ENCODE measurements at regions not wholly inside any gene's neighbourhood (a gene's known extent, or its start where the extent isn't known, plus 50 kb on each side); places are given as distances from the start of the nearest gene placed in this dataset.

GRCh38 chr2:129859175-129859574, 120.3 kb upstream of the RAB6C start:
- CTCF ChIA-PET, result no interaction called here
- 96% methylated on average over 8 of the region's 9 CpGs for WGBS (ENCODE audit: insufficient coverage)
- Histone ChIP-seq H3K9me3 (ENCODE audit: control extremely low read depth in 1 of 5, control insufficient read depth in 4 of 5, insufficient read depth in 2 of 5, low read depth in 1 of 5, low read length in 4 of 5) (peaks cover 0 to 7% (median 0%) of the 10 kb centered on the region in 5 experiments), H3K4me1 (ENCODE audit: control extremely low read depth in 1 of 4, control insufficient read depth in 4 of 4, insufficient read depth in 4 of 4, low read length in 3 of 4) (no peaks in the 10 kb centered on the region), H3K27ac (ENCODE audit: insufficient read depth in 1 of 2, low read depth in 1 of 2, low read length in 2 of 2, poor library complexity in 1 of 2, severe bottlenecking in 2 of 2) (no peak overlapping the region), H3K27me3 (replicated peaks in 2 of 5; ENCODE audit: control insufficient read depth in 4 of 5, insufficient read depth in 5 of 5, low read length in 4 of 5) (peaks cover 0 to 2% (median 0%) of the 10 kb centered on the region in 5 experiments), H3K36me3 (ENCODE audit: control insufficient read depth in 4 of 4, insufficient read depth in 4 of 4, low read length in 3 of 4) (no peaks in the 10 kb centered on the region), H3K4me3 (ENCODE audit: control insufficient read depth in 1 of 7, extremely low read depth in 1 of 7, insufficient read depth in 4 of 7, low read depth in 2 of 7, low read length in 6 of 7) (no peak overlapping the region)
- POLR2A ChIA-PET, result no interaction called here
- DNase-seq, result no peak

- Histone ChIP-seq H3K9me3 (ENCODE audit: control extremely low read depth in 1 of 5, control insufficient read depth in 4 of 5, insufficient read depth in 2 of 5, low read depth in 1 of 5, low read length in 4 of 5) (peaks cover 0 to 7% (median 0%) of the 10 kb centered on the region in 5 experiments), H3K27ac (ENCODE audit: insufficient read depth in 1 of 2, low read depth in 1 of 2, low read length in 2 of 2, poor library complexity in 1 of 2, severe bottlenecking in 2 of 2) (no peak overlapping the region), H3K36me3 (ENCODE audit: control insufficient read depth in 4 of 4, insufficient read depth in 4 of 4, low read length in 3 of 4) (no peaks in the 10 kb centered on the region), H3K4me1 (ENCODE audit: control extremely low read depth in 1 of 4, control insufficient read depth in 4 of 4, insufficient read depth in 4 of 4, low read length in 3 of 4) (no peaks in the 10 kb centered on the region), H3K4me3 (ENCODE audit: control insufficient read depth in 1 of 7, extremely low read depth in 1 of 7, insufficient read depth in 4 of 7, low read depth in 2 of 7, low read length in 6 of 7) (no peak overlapping the region), H3K27me3 (replicated peaks in 2 of 5; ENCODE audit: control insufficient read depth in 4 of 5, insufficient read depth in 5 of 5, low read length in 4 of 5) (peaks cover 0 to 2% (median 0%) of the 10 kb centered on the region in 5 experiments)
- DNase-seq, result no peak
- ChIA-PET POLR2A (no interaction called here), CTCF (interaction anchor here (1.3 kb wide), 1 partner anchor 11 kb away, joined by 4 read pairs; no protein-coding TSS in a partner anchor)
These were observed 119.4 kb upstream of the RAB6C start for GRCh38 chr2:129860088-129860487.

DNA sequence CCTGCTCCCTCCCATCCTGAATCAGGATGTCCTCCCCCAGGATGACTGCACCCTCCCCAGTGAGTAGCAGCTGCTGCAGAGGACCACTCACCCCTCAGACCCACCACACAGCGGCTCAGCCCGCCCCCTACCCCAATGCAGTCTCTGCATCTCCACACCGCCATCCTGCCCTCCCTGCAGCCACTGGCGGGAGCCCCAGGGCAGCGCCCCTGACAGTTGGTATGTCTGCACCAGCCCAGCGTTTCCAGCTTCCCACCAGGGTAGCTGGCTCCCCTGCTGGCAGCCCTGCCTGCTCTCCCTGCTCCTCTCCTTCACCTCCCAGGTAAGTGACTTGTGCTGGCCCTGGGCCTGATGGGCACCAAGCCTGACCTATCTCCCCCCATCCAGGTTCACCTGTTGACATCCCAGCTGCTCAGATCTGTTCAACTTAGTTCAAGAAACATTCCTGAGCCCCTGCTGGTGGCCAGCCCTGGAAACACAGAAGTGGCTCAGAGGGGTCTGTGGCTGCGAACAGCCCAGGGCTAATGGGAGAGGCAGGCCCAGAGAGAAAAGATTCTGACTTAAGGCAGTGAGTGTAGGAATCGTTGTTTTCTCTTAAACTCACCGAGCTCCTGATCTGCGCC, 117.7 kb upstream of the RAB6C start:
- no peak for DNase-seq
- peaks cover 0 to under 1% (median 0%) of the 10 kb centered on the region in 5 experiments for H3K9me3 ChIP-seq (ENCODE audit: control extremely low read depth in 1 of 5, control insufficient read depth in 4 of 5, insufficient read depth in 2 of 5, low read depth in 1 of 5, low read length in 4 of 5)
- no peaks in the 10 kb centered on the region for H3K4me1 ChIP-seq (ENCODE audit: control extremely low read depth in 1 of 4, control insufficient read depth in 4 of 4, insufficient read depth in 4 of 4, low read length in 3 of 4)
- H3K27me3 ChIP-seq (replicated peaks in 2 of 5; ENCODE audit: control insufficient read depth in 4 of 5, insufficient read depth in 5 of 5, low read length in 4 of 5), result peaks cover 0 to 2% (median 0%) of the 10 kb centered on the region in 5 experiments
- 96% methylated on average over 4 of the region's 10 CpGs for WGBS (ENCODE audit: insufficient coverage)
- no peak overlapping the region for H3K4me3 ChIP-seq (ENCODE audit: control insufficient read depth in 1 of 7, extremely low read depth in 1 of 7, insufficient read depth in 4 of 7, low read depth in 2 of 7, low read length in 6 of 7)
- CTCF ChIA-PET, result interaction anchor here (0.7 kb wide), 1 partner anchor 62 kb away, joined by 3 read pairs; no protein-coding TSS in a partner anchor
- no peak overlapping the region for H3K27ac ChIP-seq (ENCODE audit: insufficient read depth in 1 of 2, low read depth in 1 of 2, low read length in 2 of 2, poor library complexity in 1 of 2, severe bottlenecking in 2 of 2)
- H3K36me3 ChIP-seq (ENCODE audit: control insufficient read depth in 4 of 4, insufficient read depth in 4 of 4, low read length in 3 of 4), result no peaks in the 10 kb centered on the region
- POLR2A ChIA-PET, result no interaction called here

- no peak for DNase-seq
- ChIA-PET POLR2A (no interaction called here), CTCF (no interaction called here)
- Histone ChIP-seq H3K9me3 (ENCODE audit: control extremely low read depth in 1 of 5, control insufficient read depth in 4 of 5, insufficient read depth in 2 of 5, low read depth in 1 of 5, low read length in 4 of 5) (no peaks in the 10 kb centered on the region), H3K27me3 (replicated peaks in 2 of 5; ENCODE audit: control insufficient read depth in 4 of 5, insufficient read depth in 5 of 5, low read length in 4 of 5) (peaks cover 0 to 2% (median 0%) of the 10 kb centered on the region in 5 experiments), H3K4me1 (ENCODE audit: control extremely low read depth in 1 of 4, control insufficient read depth in 4 of 4, insufficient read depth in 4 of 4, low read length in 3 of 4) (no peaks in the 10 kb centered on the region), H3K4me3 (ENCODE audit: control insufficient read depth in 1 of 7, extremely low read depth in 1 of 7, insufficient read depth in 4 of 7, low read depth in 2 of 7, low read length in 6 of 7) (no peak overlapping the region), H3K27ac (ENCODE audit: insufficient read depth in 1 of 2, low read depth in 1 of 2, low read length in 2 of 2, poor library complexity in 1 of 2, severe bottlenecking in 2 of 2) (no peak overlapping the region), H3K36me3 (ENCODE audit: control insufficient read depth in 4 of 4, insufficient read depth in 4 of 4, low read length in 3 of 4) (no peaks in the 10 kb centered on the region)
- 100% methylated on average over 6 of the region's 8 CpGs for WGBS (ENCODE audit: insufficient coverage)
These were observed 116.8 kb upstream of the RAB6C start for GRCh38 chr2:129862668-129863067.

GRCh38 chr2:129863350-129863749, 116.1 kb upstream of the RAB6C start:
- Histone ChIP-seq H3K27me3 (replicated peaks in 2 of 5; ENCODE audit: control insufficient read depth in 4 of 5, insufficient read depth in 5 of 5, low read length in 4 of 5) (peaks cover 0 to 2% (median 0%) of the 10 kb centered on the region in 5 experiments), H3K27ac (ENCODE audit: insufficient read depth in 1 of 2, low read depth in 1 of 2, low read length in 2 of 2, poor library complexity in 1 of 2, severe bottlenecking in 2 of 2) (no peak overlapping the region), H3K9me3 (ENCODE audit: control extremely low read depth in 1 of 5, control insufficient read depth in 4 of 5, insufficient read depth in 2 of 5, low read depth in 1 of 5, low read length in 4 of 5) (no peaks in the 10 kb centered on the region), H3K4me3 (ENCODE audit: control insufficient read depth in 1 of 7, extremely low read depth in 1 of 7, insufficient read depth in 4 of 7, low read depth in 2 of 7, low read length in 6 of 7) (no peak overlapping the region), H3K4me1 (ENCODE audit: control extremely low read depth in 1 of 4, control insufficient read depth in 4 of 4, insufficient read depth in 4 of 4, low read length in 3 of 4) (no peaks in the 10 kb centered on the region), H3K36me3 (ENCODE audit: control insufficient read depth in 4 of 4, insufficient read depth in 4 of 4, low read length in 3 of 4) (no peaks in the 10 kb centered on the region)
- no peak for DNase-seq
- ChIA-PET CTCF (no interaction called here), POLR2A (no interaction called here)
- 94% methylated on average over 2 of the region's 3 CpGs for WGBS (ENCODE audit: insufficient coverage)

DNA sequence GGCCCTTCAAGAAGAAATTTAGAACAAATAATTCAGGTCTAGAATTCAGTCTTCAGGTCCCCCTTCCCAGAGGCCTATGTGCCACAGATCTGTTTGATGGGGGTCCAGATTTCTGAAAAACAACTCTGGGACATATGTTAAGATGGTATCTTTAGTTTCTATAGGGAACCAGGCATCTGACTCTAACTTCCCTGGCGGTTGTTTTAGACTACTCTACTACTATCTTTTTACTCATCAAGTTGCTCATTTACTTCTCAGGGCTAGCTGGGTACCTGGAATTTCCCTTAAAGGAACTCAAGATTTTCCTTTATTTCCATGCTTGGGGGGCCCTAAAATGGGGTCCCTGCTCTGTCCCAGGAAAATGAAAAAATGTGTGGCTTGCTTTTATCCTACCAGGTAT, 114.7 kb upstream of the RAB6C start:
- 100% methylated on average over 1 of the region's 1 CpG for WGBS (ENCODE audit: insufficient coverage)
- Histone ChIP-seq H3K36me3 (ENCODE audit: control insufficient read depth in 4 of 4, insufficient read depth in 4 of 4, low read length in 3 of 4) (no peaks in the 10 kb centered on the region), H3K4me1 (ENCODE audit: control extremely low read depth in 1 of 4, control insufficient read depth in 4 of 4, insufficient read depth in 4 of 4, low read length in 3 of 4) (no peaks in the 10 kb centered on the region), H3K27ac (ENCODE audit: insufficient read depth in 1 of 2, low read depth in 1 of 2, low read length in 2 of 2, poor library complexity in 1 of 2, severe bottlenecking in 2 of 2) (no peak overlapping the region), H3K27me3 (replicated peaks in 2 of 5; ENCODE audit: control insufficient read depth in 4 of 5, insufficient read depth in 5 of 5, low read length in 4 of 5) (peaks cover 0 to 2% (median 0%) of the 10 kb centered on the region in 5 experiments), H3K9me3 (ENCODE audit: control extremely low read depth in 1 of 5, control insufficient read depth in 4 of 5, insufficient read depth in 2 of 5, low read depth in 1 of 5, low read length in 4 of 5) (no peaks in the 10 kb centered on the region), H3K4me3 (ENCODE audit: control insufficient read depth in 1 of 7, extremely low read depth in 1 of 7, insufficient read depth in 4 of 7, low read depth in 2 of 7, low read length in 6 of 7) (no peak overlapping the region)
- CTCF ChIA-PET, result no interaction called here
- DNase-seq, result no peak
- POLR2A ChIA-PET, result no interaction called here

DNA sequence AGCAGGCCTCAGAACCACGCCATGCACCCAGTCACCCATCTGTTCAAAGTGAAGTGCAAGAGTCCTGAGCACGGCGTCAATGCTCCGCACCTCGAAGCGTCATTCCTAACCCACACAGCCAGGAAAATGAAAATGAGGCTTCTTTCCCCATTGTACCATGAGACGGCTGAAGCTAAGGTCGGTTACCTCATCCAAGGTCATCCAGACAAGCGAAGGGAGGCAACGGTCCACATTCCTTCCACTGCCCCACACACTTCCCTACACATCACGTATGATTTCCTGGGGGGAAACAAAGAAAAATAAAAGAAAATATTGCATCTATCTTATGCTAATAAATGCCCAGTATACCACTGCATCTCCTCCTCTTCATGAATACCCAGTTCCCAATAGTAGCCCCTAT, 113.5 kb upstream of the RAB6C start:
- Histone ChIP-seq H3K27me3 (replicated peaks in 2 of 5; ENCODE audit: control insufficient read depth in 4 of 5, insufficient read depth in 5 of 5, low read length in 4 of 5) (peaks cover 0 to 2% (median 0%) of the 10 kb centered on the region in 5 experiments), H3K4me1 (ENCODE audit: control extremely low read depth in 1 of 4, control insufficient read depth in 4 of 4, insufficient read depth in 4 of 4, low read length in 3 of 4) (no peaks in the 10 kb centered on the region), H3K27ac (ENCODE audit: insufficient read depth in 1 of 2, low read depth in 1 of 2, low read length in 2 of 2, poor library complexity in 1 of 2, severe bottlenecking in 2 of 2) (no peak overlapping the region), H3K36me3 (ENCODE audit: control insufficient read depth in 4 of 4, insufficient read depth in 4 of 4, low read length in 3 of 4) (no peaks in the 10 kb centered on the region), H3K4me3 (ENCODE audit: control insufficient read depth in 1 of 7, extremely low read depth in 1 of 7, insufficient read depth in 4 of 7, low read depth in 2 of 7, low read length in 6 of 7) (no peak overlapping the region), H3K9me3 (ENCODE audit: control extremely low read depth in 1 of 5, control insufficient read depth in 4 of 5, insufficient read depth in 2 of 5, low read depth in 1 of 5, low read length in 4 of 5) (no peaks in the 10 kb centered on the region)
- no peak for DNase-seq
- POLR2A ChIA-PET, result interaction anchor here (0.6 kb wide), 1 partner anchor 87 kb away, joined by 3 read pairs; no protein-coding TSS in a partner anchor
- 98% methylated on average over 6 of the region's 11 CpGs for WGBS (ENCODE audit: insufficient coverage)
- CTCF ChIA-PET, result interaction anchor here (0.8 kb wide), 1 partner anchor 10 kb away, joined by 3 read pairs; no protein-coding TSS in a partner anchor
